H1 (cell line): ENCODE measurements at regions not wholly inside any gene's neighbourhood (a gene's known extent, or its start where the extent isn't known, plus 50 kb on each side); places are given as distances from the start of the nearest gene placed in this dataset.

Source experiments
- CHD2 ChIP-seq: IDR thresholded peaks from 2 replicates; pipeline ENCODE4 v1.6.1; 2012; ENCODE audit warnings: low read length, improper control_type of control experiment
- CTCF ChIP-seq, 3 experiments: IDR thresholded peaks; 1 replicate in 2 of 3; 2 replicates in 1 of 3; pipeline versions ENCODE4 v1.5.1 to v1.6.1; 2011; ENCODE audit warnings: low read length in 3 of 3, mild to moderate bottlenecking in 3 of 3, inconsistent platforms in 2 of 3, low read depth in 1 of 3, moderate library complexity in 1 of 3; ENCODE audit not compliant: insufficient read depth in 1 of 3; ENCODE audit errors: control extremely low read depth in 1 of 3
- EZH2 ChIP-seq: fragments of 200-600 bp; sonication (generic); IDR thresholded peaks from 2 replicates; pipeline ENCODE4 v1.7.1; 2012; ENCODE audit warnings: low read depth, mild to moderate bottlenecking, moderate library complexity, low read length, inconsistent platforms; ENCODE audit not compliant: severe bottlenecking

GRCh38 chr7:156438011-156438410, 202.6 kb upstream of the RNF32 start:
- no peak for TF ChIP-seq CTCF (IDR thresholded peaks at IDR 0.05; ENCODE audit: control extremely low read depth in 1 of 3, insufficient read depth in 1 of 3, low read depth in 1 of 3, low read length in 3 of 3)
- TF ChIP-seq EZH2 = no peak
- no peak for TF ChIP-seq CHD2
